GM19193 (cell line): ENCODE measurements at regions not wholly inside any gene's neighbourhood (a gene's known extent, or its start where the extent isn't known, plus 50 kb on each side); places are given as distances from the start of the nearest gene placed in this dataset.
A peak's percentile ranks its signal among the peaks of the same experiment; 100 is the strongest.

Experiments used
- POLR2A ChIP-seq: IDR thresholded peaks from 4 replicates; pipeline ENCODE4 v1.6.1; 2011; ENCODE audit not compliant: insufficient read depth, insufficient read length; ENCODE audit errors: extremely low read depth

GRCh38 chr6:25025248-25025918 is 89.6 kb upstream of the RIPOR2 start:
- no peak for TF ChIP-seq POLR2A

GRCh38 chr6:25025919-25026301 is 90.2 kb upstream of the RIPOR2 start:
- TF ChIP-seq POLR2A, result no peak

- TF ChIP-seq POLR2A, result no peak
These were observed 91.0 kb upstream of the RIPOR2 start for GRCh38 chr6:25026723-25027122.

GRCh38 chr6:25027221-25027916 is 91.6 kb upstream of the RIPOR2 start:
- peak; percentile 21 for TF ChIP-seq POLR2A

GRCh38 chr6:25028328-25028727 is 92.6 kb upstream of the RIPOR2 start:
- no peak for TF ChIP-seq POLR2A

GRCh38 chr6:25032934-25033333 is 97.2 kb upstream of the RIPOR2 start:
- no peak for TF ChIP-seq POLR2A

- TF ChIP-seq POLR2A, result no peak
These were observed 98.7 kb upstream of the RIPOR2 start for GRCh38 chr6:25034431-25034921.

GRCh38 chr6:25035174-25035511 is 99.4 kb upstream of the RIPOR2 start:
- TF ChIP-seq POLR2A, result no peak

- TF ChIP-seq POLR2A, result no peak
These were observed 100.0 kb upstream of the RIPOR2 start for GRCh38 chr6:25035512-25036435.

- TF ChIP-seq POLR2A, result no peak
These were observed 100.7 kb upstream of the RIPOR2 start for GRCh38 chr6:25036461-25036860.

- TF ChIP-seq POLR2A, result no peak
These were observed 102.5 kb upstream of the RIPOR2 start for GRCh38 chr6:25038300-25038699.

GRCh38 chr6:25038999-25039398 is 103.2 kb upstream of the RIPOR2 start:
- no peak for TF ChIP-seq POLR2A

- TF ChIP-seq POLR2A, result no peak
These were observed 105.8 kb upstream of the RIPOR2 start for GRCh38 chr6:25041485-25042035.

- no peak for TF ChIP-seq POLR2A
These were observed 106.3 kb upstream of the RIPOR2 start for GRCh38 chr6:25042036-25042521.

GRCh38 chr6:25042536-25042935 is 106.8 kb upstream of the RIPOR2 start:
- no peak for TF ChIP-seq POLR2A
